ENCODE measurements at regions not wholly inside any gene's neighbourhood (a gene's known extent, or its start where the extent isn't known, plus 50 kb on each side); places are given as distances from the start of the nearest gene placed in this dataset.

DNA sequence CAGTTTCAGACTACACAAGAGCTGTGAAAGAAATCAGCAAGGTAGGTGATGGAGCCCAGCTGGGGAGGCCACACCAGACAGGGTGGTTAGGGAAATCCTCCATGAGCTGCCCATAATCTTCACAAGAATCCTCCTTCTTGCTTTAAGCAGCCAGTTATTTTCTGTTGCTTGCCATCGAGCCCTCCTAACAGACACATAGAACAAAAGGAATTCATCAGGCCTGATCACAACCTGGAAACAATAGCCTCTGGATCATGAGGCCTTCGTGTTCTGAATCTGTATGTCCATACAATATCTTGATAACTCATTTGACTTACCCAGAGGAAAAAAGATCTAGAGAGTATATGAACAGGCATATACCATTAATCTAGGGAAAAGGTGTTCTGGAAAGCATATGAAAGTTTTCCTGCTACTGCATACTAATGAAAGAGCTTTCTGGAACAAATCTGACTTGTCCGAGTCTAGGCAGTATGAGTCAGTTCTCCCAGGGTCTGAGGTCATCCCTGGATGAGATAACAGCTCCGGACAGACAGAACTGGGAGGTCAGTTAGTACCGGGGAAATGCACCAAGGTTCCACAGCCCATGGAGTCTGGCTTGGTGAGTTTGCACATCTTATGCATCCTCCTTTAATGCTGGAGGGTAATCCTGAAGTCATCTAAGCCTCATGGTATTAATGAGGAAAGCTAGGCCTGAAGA lies 52.8 kb upstream of the ELK3 start:
- in situ Hi-C loops (cut with MboI; ENCODE audit: low sequenced_read_pairs) = no loop called here
- no peaks in the 10 kb centered on the region for H3K79me1 ChIP-seq (ENCODE audit: low read depth in 1 of 2, low read length in 2 of 2)
- peak; percentile 88 for ATAC-seq (ENCODE audit: low read depth)
- H4K20me1 ChIP-seq (ENCODE audit: insufficient read depth, low read length) = no peaks in the 10 kb centered on the region
- H4K91ac ChIP-seq (ENCODE audit: insufficient read depth, low read depth, low read length) = no peak overlapping the region
- DNase-seq = peak; percentile 71
- no peak for TF ChIP-seq MXI1 (IDR thresholded peaks at IDR 0.05; ENCODE audit: borderline replicate concordance, low read depth, low read length)
- TF ChIP-seq FOS (IDR thresholded peaks at IDR 0.05; ENCODE audit: low read depth, low read length) = 0 out of 2 replicates have a peak, but pooled peaks have one; percentile 19
- TF ChIP-seq CHD1 (IDR thresholded peaks at IDR 0.05; ENCODE audit: low read depth, low read length) = no peak
- peaks cover 5% of the 10 kb centered on the region for H3K4me1 ChIP-seq (ENCODE audit: control insufficient read depth, insufficient read depth, low read length)
- no peak overlapping the region for H3K4ac ChIP-seq (ENCODE audit: low read depth, low read length)
- WGBS, 2 experiments (ENCODE audit: extremely low coverage in 2 of 2, insufficient read length in 1 of 2) = 50% methylated on average over 1 of the region's 5 CpGs; no CpG with 5 or more reads in 1 of the 2 experiments
- no peak overlapping the region for H2AK9ac ChIP-seq (replicated peaks; ENCODE audit: low read depth, low read length, poor library complexity)
- dilution Hi-C loops (cut with HindIII; ENCODE audit: low sequenced_read_pairs, unreplicated experiment) = no loop called here
- H2BK5ac ChIP-seq (ENCODE audit: low read depth, low read length, poor library complexity, severe bottlenecking) = no peak overlapping the region
- no peak overlapping the region for H2BK20ac ChIP-seq (ENCODE audit: low read depth, low read length)
- no peak overlapping the region for H2BK120ac ChIP-seq (ENCODE audit: low read depth, low read length)
- H3K18ac ChIP-seq (ENCODE audit: low read depth, low read length) = no peak overlapping the region
- POLR2A ChIA-PET (ENCODE audit: unreplicated experiment) = no interaction called here
- H3K9me1 ChIP-seq (ENCODE audit: insufficient read depth, low read length) = no peaks in the 10 kb centered on the region; the same call in 1 of the 2 replicates
- intact Hi-C loops (cut with micrococcal nuclease) = no loop called here
- H4K8ac ChIP-seq (ENCODE audit: low read depth in 2 of 2, low read length in 2 of 2) = no peak overlapping the region
- H4K5ac ChIP-seq (ENCODE audit: low read depth, low read length) = no peak overlapping the region
- no peak overlapping the region for H3K23ac ChIP-seq (ENCODE audit: low read depth, low read length)
- BruUV-seq (replicated peaks) = no TSS peak
- no peak overlapping the region for H3K4me3 ChIP-seq (ENCODE audit: insufficient read depth, low read depth, low read length)
- no peak overlapping the region for H2BK15ac ChIP-seq (ENCODE audit: low read depth, low read length)
- no peak overlapping the region for H3K9ac ChIP-seq (ENCODE audit: low read depth, low read length)
- H3K4me2 ChIP-seq (ENCODE audit: low read depth, low read length) = no peak overlapping the region
- no peak overlapping the region for H3K14ac ChIP-seq (replicated peaks; ENCODE audit: low read depth, low read length)
- H3K27me3 ChIP-seq (ENCODE audit: control insufficient read depth, insufficient read depth, low read length) = no peaks in the 10 kb centered on the region
- no peak overlapping the region for H3K27ac ChIP-seq (ENCODE audit: insufficient read depth, low read length)
- CTCF ChIA-PET = interaction anchor here (1.1 kb wide), 1 partner anchor 15 kb away, joined by 3 read pairs; no protein-coding TSS in a partner anchor
- H2AFZ ChIP-seq (replicated peaks; ENCODE audit: low read length, poor library complexity) = no peak overlapping the region
- H3K56ac ChIP-seq (ENCODE audit: extremely low read depth, insufficient read depth, low read length) = no peak overlapping the region
- H2AK5ac ChIP-seq (ENCODE audit: low read depth, low read length) = no peak overlapping the region
- H3K9me3 ChIP-seq (ENCODE audit: control insufficient read depth, insufficient read depth, low read length) = no peaks in the 10 kb centered on the region
- H3K36me3 ChIP-seq (ENCODE audit: control insufficient read depth, insufficient read depth, low read length) = no peaks in the 10 kb centered on the region

All from IMR-90 (cell line).